Activated naive CD4-positive, alpha-beta T cell treated with anti-CD3 and anti-CD28 coated beads, Interleukin-2, amount 50 U/mL, for 24 hours (primary cell): ENCODE measurements at regions not wholly inside any gene's neighbourhood (a gene's known extent, or its start where the extent isn't known, plus 50 kb on each side); places are given as distances from the start of the nearest gene placed in this dataset.
"Not testable (repeated sequence)": the region's sequence is repeated elsewhere in the genome, so short reads cannot be mapped to it uniquely, and the experiment has no call there.

Source experiments
- H3K27ac Mint-ChIP-seq: one replicate; pipeline ENCODE4 v1.8.0; 2021; ENCODE audit warnings: mild to moderate bottlenecking, mixed read lengths
- H3K27me3 Mint-ChIP-seq: one replicate; pipeline ENCODE4 v1.8.0; 2021; ENCODE audit warnings: mixed read lengths
- H3K36me3 Mint-ChIP-seq: one replicate; pipeline ENCODE4 v1.8.0; 2021; ENCODE audit warnings: mixed read lengths
- H3K4me1 Mint-ChIP-seq: one replicate; pipeline ENCODE4 v1.8.0; 2021; ENCODE audit warnings: mixed read lengths
- H3K4me3 Mint-ChIP-seq: one replicate; pipeline ENCODE4 v1.8.0; 2021; ENCODE audit warnings: mild to moderate bottlenecking, mixed read lengths
- H3K9me3 Mint-ChIP-seq: one replicate; pipeline ENCODE4 v1.8.0; 2021; ENCODE audit warnings: mixed read lengths

DNA sequence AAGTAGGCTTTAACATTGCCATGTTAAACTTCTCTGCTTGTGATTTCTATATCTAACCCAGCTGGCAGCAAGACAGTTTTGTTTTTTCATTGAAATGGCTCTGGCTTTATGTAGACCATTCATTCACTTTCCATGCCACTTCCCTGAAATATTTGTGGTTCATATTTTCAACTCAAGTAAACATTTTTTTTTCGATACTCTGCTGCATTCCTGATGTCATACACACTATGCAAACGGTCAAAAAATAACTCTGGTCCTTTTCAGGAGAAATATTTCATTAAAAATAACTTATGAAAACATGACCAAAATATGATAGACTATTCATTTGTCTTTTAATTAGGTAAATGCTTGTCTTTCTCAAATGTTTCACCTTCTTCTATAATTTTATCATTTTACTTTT is 116.3 kb downstream of the USP22 start:
- Mint-ChIP-seq H3K4me1 (no peaks in the 10 kb centered on the region), H3K27me3 (peaks cover 2% of the 10 kb centered on the region), H3K27ac (no peak overlapping the region), H3K36me3 (no peaks in the 10 kb centered on the region), H3K4me3 (no peak overlapping the region), H3K9me3 (no peaks in the 10 kb centered on the region)

DNA sequence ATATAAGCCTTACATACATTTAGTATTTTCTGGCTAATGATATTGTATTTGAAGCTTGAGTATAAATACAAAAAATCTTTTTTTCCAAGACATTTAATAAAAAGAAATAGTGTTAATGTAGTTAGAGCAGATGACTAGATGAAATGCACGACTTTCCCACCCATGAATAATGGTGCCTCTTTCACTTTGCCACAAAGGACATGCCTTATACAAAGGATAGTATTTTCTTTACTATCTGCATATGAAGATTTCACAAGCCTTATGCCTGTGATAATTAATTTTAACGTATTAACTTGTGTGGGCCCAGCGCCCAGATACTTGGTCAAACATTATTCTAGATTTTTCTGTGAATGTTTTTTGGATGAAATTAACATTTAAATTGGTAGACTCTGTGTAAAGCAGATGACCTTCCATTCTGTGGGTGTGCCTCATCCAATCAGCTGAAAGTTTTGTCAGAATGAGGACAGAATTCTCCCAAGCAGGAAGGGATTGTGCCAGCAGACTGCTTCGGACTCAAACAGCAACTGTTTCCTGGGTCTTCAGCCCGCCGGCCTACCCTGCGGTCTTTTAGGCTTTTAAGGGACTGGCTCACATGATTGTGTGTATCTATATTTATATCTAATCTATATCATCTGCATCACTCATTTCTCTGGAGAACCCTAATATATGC is 115.4 kb downstream of the USP22 start:
- H3K36me3 Mint-ChIP-seq, result no peaks in the 10 kb centered on the region
- no peak overlapping the region for H3K27ac Mint-ChIP-seq
- peaks cover 2% of the 10 kb centered on the region for H3K27me3 Mint-ChIP-seq
- no peaks in the 10 kb centered on the region for H3K9me3 Mint-ChIP-seq
- H3K4me3 Mint-ChIP-seq, result no peak overlapping the region
- no peaks in the 10 kb centered on the region for H3K4me1 Mint-ChIP-seq

DNA sequence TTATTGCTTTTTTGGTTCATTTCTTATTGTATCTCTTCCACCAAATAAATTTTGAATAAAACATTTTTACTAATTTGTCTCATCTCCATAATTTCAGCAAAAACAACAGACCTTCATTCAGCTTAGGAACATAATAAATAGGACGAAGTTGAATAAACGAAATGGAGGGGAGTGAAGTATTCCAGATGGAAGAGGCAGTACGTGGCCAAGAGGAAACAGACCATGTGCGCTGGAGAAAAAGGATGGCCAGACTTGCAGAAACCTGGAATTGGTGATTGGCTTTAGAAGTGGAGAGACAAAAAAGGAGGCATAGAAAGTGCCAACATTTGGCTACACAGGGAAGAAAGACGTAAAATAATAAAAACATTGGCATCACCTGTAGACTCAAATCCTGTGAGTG is 113.5 kb downstream of the USP22 start:
- Mint-ChIP-seq H3K4me1 (no peaks in the 10 kb centered on the region), H3K9me3 (no peaks in the 10 kb centered on the region), H3K36me3 (no peaks in the 10 kb centered on the region), H3K27me3 (peaks cover 2% of the 10 kb centered on the region), H3K4me3 (no peak overlapping the region), H3K27ac (no peak overlapping the region)

DNA sequence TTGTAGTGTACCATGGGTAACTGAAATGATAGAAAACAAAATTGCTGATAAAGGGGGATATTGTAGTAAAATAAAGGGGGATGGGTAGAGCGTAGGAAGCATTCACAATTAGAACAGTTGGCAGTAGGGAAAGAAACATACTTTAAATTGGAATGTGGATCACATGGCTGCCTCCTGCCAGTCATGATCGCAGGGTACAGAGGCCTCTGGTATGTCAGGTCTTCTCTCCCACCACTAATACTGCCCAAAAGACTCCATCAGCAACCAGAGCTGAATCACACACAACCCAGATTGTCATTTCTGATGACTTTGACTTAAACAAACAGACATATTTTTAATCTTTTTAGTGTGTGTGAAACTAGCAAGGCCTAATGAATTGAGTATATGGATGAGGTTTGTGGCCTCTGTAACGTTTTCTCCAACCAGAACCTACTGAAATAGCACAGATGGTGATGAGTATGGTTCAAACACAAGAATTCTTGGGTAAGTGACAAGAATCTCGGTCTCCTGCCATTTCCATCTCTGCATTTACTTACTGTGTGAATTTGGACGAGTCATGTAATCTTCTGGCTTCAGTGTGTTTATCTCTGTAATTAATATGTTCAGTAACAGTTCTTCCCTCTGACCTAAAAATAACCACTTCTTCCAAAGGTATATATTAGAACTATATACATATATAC is 112.6 kb downstream of the USP22 start:
- Mint-ChIP-seq H3K36me3 (no peaks in the 10 kb centered on the region), H3K4me3 (no peak overlapping the region), H3K4me1 (no peaks in the 10 kb centered on the region), H3K9me3 (no peaks in the 10 kb centered on the region), H3K27me3 (peaks cover 2% of the 10 kb centered on the region), H3K27ac (no peak overlapping the region)

DNA sequence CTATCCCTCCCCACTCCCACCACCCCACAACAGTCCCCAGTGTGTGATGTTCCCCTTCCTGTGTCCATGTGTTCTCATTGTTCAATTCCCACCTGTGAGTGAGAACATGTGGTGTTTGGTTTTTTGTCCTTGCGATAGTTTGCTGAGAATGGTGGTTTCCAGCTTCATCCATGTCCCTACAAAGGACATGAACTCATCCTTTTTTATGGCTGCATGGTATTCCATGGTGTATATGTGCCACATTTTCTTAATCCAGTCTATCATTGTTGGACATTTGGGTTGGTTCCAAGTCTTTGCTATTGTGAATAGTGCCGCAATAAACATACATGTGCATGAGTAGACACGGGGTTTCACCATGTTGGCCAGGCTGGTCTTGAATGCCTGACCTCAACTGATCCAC is 109.8 kb downstream of the USP22 start:
- not testable (repeated sequence) for H3K4me1 Mint-ChIP-seq, H3K9me3 Mint-ChIP-seq, H3K4me3 Mint-ChIP-seq, H3K27ac Mint-ChIP-seq, H3K27me3 Mint-ChIP-seq, H3K36me3 Mint-ChIP-seq

DNA sequence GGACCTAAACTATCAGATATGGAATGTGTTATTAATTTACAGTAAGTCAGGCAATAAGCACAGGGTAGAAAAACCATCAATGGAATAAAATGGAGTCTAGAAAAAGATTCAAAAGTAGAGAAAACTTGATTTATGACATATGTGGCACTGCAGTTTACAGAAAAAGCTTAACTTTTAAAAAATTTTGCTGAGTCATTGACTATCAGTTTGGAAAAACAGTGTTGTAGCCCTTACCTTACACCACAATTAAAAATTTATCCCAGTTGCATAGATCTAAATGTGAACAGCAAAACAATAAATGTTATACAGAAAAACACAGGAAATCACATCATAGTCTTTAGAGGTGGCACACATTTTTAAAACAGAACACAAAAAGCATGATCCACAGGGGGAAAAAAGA is 108.5 kb downstream of the USP22 start:
- Mint-ChIP-seq H3K4me1 (no peaks in the 10 kb centered on the region), H3K27ac (no peak overlapping the region), H3K27me3 (no peaks in the 10 kb centered on the region)

DNA sequence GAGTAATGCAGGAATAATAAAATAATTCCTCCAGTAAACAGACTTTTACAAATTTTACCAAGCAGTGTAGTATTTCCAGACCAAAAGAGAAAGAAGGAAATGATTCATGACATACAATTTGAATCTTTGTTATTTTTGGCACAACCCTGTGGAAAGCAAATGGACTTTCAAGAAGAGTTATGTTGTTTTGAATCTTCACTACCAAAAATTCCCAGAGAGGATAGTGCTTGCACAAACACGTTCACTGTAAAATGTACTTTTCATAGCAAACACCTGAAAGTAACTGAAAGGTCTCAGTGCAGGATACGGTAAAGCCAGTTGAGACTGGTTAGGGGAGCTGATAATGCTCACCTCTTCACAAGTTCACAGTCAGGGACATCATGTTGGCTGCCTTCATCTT is 107.1 kb downstream of the USP22 start:
- Mint-ChIP-seq H3K27ac (no peak overlapping the region), H3K27me3 (no peaks in the 10 kb centered on the region), H3K4me1 (no peaks in the 10 kb centered on the region), H3K4me3 (no peak overlapping the region), H3K36me3 (no peaks in the 10 kb centered on the region), H3K9me3 (no peaks in the 10 kb centered on the region)

More for the DNA sequence above, 108.5 kb downstream of the USP22 start:
- H3K36me3 Mint-ChIP-seq, result no peaks in the 10 kb centered on the region
- H3K4me3 Mint-ChIP-seq, result no peak overlapping the region
- no peaks in the 10 kb centered on the region for H3K9me3 Mint-ChIP-seq

DNA sequence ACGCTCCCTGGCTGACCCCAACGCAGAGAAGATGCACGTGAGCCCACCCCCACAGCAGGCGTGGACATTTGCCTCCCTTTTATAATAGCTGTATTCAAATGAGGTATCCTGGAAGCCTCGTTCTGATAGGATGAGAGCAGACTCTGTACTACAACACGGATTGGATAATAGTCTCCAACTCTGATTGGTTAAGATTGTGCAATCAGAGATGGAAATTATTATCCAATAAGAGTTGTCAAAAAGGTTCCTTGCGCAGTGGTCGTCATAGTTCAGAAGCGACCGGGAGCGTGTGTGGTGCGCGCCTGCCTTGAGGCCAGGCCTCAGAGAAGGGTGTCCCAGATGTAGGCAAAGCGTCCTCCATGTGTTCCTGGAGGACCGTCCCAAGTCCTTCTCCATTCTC is 104.6 kb downstream of the USP22 start:
- H3K9me3 Mint-ChIP-seq, result no peaks in the 10 kb centered on the region
- H3K36me3 Mint-ChIP-seq, result no peaks in the 10 kb centered on the region
- no peak overlapping the region for H3K27ac Mint-ChIP-seq
- H3K4me1 Mint-ChIP-seq, result no peaks in the 10 kb centered on the region
- no peaks in the 10 kb centered on the region for H3K27me3 Mint-ChIP-seq
- no peak overlapping the region for H3K4me3 Mint-ChIP-seq

DNA sequence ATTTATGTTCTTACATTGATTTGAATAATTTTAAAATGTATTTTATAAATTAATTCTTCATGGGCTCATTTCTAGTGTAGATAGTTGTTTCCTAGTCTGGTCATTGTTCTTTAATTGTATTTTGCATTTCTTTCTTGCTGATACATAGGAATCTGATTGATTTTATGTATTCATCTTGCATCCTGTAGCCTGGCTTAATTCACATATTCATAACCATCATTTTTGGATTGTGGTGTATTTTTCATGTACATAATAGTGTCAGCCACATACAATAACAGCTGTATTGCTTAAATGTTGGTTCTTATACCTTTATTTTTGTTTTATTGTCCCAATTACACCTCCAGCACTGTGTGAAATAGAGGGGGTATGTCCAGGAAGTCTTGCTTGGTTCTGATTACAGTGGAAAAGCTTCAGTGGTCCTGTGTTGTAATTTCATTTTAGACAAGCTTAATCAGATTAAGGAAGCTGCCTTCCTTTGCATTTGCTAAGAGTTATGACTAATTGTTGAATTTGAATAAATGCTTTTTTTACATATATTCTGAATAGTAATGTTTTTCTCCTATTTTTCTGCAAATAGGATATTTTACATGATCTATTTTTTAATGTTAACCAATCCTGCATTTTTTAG is 103.7 kb downstream of the USP22 start:
- Mint-ChIP-seq H3K9me3 (no peaks in the 10 kb centered on the region), H3K27ac (no peak overlapping the region), H3K4me3 (no peak overlapping the region), H3K4me1 (no peaks in the 10 kb centered on the region), H3K36me3 (no peaks in the 10 kb centered on the region), H3K27me3 (no peaks in the 10 kb centered on the region)

DNA sequence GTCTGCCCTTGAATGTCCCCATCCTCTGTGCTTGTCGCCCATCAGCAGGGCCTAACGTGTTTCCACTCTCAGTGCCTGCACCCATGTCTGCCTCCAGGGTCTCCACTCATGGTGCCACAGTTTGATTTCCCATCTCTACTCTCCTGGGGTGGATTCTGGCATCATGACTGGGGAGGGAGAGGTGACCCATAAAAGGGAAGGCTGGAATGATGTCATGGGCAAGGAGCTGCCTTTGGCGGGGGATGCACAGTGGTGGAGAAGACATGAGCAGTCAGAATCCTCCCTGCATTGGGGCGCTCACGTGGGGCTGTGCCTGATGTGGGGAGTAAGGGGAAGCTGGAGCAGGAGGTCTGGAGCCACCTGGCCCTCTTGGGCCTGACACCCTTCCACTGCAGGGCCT is 100.9 kb downstream of the USP22 start:
- H3K9me3 Mint-ChIP-seq, result no peaks in the 10 kb centered on the region
- no peak overlapping the region for H3K27ac Mint-ChIP-seq
- no peaks in the 10 kb centered on the region for H3K27me3 Mint-ChIP-seq
- no peaks in the 10 kb centered on the region for H3K36me3 Mint-ChIP-seq
- no peak overlapping the region for H3K4me3 Mint-ChIP-seq
- H3K4me1 Mint-ChIP-seq, result no peaks in the 10 kb centered on the region

DNA sequence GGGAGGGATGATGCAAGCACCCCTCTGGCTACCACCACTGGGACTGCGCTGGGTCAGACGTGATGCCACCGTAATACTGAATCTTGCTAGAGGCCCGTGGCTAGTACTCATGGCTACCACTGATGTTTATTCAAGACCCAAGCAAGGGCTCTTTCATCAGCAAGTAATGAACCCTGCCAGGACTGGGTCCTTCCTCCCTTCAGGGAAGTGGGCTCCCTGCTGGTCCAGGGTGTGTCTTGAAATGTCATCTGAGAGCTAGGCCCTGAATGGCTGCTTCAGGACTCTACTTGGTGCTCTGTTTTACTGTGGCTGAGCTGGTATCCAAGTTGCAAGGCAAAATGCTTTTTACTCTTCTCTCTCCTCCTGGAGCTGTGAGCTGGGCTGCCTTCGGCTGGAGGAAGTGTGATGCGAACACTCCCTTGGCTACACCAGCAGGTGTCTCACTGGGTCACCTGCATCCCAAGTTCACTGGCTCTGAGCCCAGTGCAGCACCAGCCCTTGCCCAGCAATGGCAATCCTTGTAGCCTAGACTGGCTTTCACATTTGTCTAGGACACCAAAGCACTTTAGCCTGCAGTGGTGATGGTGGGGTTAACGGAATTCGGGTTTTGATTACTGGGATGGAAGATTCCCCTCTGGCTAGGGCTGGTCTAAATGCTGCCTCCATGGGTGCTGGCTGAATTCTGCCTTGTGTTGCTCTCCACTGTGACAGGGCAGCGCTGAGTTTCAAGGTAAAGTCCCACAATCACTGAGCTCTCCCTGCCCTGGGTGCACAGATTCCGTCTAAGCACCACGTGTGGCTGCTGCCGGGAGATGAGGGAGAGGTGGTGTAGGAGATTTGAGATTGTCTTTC is 98.6 kb downstream of the USP22 start:
- no peak overlapping the region for H3K27ac Mint-ChIP-seq
- H3K36me3 Mint-ChIP-seq, result no peaks in the 10 kb centered on the region
- peaks cover under 1% of the 10 kb centered on the region for H3K4me1 Mint-ChIP-seq
- H3K27me3 Mint-ChIP-seq, result no peaks in the 10 kb centered on the region
- no peaks in the 10 kb centered on the region for H3K9me3 Mint-ChIP-seq
- H3K4me3 Mint-ChIP-seq, result no peak overlapping the region

DNA sequence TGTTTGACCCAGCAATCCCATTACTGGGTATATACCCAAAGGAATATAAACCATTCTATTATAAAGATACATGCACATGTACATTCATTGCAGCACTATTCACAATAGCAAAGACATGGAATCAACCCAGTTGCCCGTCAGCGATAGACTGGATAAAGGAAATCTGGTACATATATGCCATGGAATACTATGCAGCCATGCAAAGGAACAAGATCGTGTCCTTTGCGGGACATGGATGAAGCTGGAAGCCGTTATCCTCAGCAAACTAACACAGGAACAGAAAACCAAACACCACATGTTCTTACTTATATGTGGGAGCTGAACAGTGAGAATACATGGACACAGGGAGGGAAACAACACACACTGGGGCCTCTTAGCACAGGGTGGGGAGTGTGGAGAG is 95.1 kb downstream of the USP22 start:
- H3K4me3 Mint-ChIP-seq, H3K9me3 Mint-ChIP-seq, H3K36me3 Mint-ChIP-seq, H3K27me3 Mint-ChIP-seq, H3K27ac Mint-ChIP-seq, H3K4me1 Mint-ChIP-seq: not testable (repeated sequence)

DNA sequence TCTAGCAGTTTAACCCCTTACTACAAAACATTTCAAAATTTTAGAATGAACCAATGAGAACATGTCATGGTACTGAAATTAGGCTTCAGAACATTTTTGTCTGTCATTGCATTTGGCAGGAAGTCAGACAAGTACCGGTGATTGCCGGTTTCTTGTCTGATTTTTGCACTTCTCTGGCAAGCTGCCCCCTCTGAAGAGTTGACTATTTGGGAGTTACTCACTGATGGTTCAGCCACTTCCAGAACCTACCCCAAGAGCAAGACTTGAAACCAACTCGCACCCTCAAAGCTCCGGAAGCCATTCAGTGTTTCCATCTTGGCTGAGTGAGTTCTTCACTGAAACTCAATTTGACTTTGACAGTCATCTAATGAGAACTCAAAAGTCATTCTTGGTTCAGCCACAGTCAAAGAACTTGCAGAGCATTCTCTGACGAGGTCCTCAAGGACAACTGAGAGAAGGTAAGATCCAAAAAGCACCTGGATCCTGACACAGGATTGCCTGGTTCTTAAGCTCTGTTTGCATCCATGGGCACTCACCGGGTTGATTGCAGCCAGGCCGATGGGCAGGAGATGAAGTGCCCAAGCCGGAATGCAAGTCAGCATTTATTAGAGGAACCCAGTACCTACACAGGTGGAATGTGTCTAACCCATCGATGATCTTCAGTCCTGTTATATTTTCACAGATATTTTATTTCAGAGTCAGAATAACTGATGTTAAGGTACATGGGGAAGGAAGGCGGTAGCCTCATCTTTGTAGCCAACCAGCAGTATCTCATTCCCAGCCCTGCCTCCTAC is 93.6 kb downstream of the USP22 start:
- peaks cover 6% of the 10 kb centered on the region for H3K27me3 Mint-ChIP-seq
- no peak overlapping the region for H3K4me3 Mint-ChIP-seq
- H3K27ac Mint-ChIP-seq, result no peak overlapping the region
- peaks cover 3% of the 10 kb centered on the region for H3K4me1 Mint-ChIP-seq
- no peaks in the 10 kb centered on the region for H3K9me3 Mint-ChIP-seq
- H3K36me3 Mint-ChIP-seq, result no peaks in the 10 kb centered on the region
